ENCODE measurements at regions not wholly inside any gene's neighbourhood (a gene's known extent, or its start where the extent isn't known, plus 50 kb on each side); places are given as distances from the start of the nearest gene placed in this dataset.
A peak's percentile ranks its signal among the peaks of the same experiment; 100 is the strongest.
"Not testable (repeated sequence)": the region's sequence is repeated elsewhere in the genome, so short reads cannot be mapped to it uniquely, and the experiment has no call there.

DNA sequence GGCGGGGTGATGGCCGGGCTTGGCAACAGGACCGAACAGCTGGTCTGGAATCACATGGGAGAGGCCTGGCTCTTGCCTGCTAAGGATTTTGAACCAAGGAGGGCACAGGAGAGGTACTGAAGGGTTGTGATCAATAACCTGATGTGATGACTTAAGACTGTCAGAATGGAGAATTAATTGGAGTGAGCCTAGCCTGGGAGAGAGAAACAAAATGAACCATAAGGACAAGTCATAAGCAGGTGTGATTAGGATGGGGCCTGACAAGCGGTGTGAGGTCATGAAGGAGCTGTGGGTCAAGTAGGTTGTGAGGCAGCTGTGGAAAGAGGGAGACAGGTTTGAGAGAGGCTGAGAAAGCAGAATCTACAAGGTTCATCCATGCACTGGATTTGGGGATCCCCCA, 104.6 kb downstream of the MED10 start:
- DNase-seq (ENCODE audit: low spot score) = no peak

DNA sequence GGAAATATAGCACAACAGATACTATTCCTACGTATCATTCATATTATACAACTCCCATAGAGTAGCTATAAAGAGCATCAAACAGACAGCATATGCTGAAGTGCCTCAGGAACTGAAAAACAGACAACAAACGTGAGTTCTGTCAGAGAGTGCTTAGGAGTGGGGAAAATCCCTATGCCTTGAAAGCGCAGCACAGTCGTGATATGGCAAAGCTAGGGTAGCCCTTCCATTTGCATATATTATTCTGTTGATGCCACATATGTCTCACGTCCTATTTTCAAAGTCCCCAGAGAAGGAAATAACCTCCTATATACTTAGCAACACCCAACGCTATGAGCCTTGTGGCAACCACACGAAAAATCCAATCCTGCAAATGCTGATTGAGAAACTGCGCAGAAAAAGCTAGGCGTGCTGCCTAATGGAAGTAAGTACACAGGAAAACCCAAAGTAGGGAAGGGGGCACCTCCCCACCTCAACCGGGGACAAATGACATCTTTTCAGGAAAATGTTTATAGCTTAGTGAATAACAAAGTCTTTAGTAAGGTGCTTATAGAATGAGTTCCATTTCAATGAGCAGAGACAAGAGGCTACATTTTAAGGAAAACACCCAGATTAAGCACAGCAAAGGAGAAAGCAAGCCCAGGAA, 105.1 kb downstream of the MED10 start:
- no peak for DNase-seq (ENCODE audit: low spot score)

DNA sequence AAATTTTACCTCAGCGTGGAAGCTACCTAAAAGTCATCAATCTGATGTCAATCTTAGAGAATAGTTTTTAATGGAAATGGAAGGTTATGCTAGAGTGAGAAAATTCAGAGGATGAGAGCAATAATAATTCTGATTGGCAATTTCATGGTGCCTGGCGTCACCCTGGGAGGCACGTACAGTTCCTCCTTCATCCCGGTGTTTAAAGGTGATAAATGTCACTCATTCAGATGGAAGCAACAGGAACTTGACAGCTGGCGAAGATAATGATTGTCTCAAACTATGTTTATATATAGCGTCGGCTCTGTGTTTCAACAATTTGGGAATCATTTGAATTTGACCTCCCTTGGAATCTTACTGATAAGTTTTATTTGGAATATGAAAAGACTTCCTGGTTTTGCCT, 108.4 kb downstream of the MED10 start:
- DNase-seq (ENCODE audit: low spot score) = no peak

DNA sequence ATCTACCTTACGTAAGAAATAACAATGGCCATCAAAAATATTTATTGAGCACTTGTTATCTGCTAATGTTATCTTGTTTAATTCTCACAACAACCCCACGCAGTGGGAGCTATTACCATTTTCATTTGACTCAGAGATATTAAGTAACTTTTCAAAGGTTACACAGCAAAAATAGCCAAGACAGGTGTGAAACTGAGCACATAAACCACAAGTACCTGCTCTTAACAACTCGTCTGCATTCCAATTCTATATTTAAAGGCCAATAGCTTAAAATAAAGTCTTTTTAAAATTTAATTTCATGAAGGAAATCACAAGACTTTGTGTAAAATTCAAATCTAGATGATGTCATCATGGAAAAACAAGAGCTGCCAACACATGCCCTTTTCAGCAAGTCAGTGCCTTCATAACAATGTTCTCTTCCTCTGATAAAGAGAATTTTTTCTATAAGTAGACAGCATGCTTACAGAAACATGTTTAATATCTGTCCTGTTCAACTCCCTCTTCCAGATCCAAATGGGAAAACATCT, 111.6 kb downstream of the MED10 start:
- no peak for DNase-seq (ENCODE audit: low spot score)

DNA sequence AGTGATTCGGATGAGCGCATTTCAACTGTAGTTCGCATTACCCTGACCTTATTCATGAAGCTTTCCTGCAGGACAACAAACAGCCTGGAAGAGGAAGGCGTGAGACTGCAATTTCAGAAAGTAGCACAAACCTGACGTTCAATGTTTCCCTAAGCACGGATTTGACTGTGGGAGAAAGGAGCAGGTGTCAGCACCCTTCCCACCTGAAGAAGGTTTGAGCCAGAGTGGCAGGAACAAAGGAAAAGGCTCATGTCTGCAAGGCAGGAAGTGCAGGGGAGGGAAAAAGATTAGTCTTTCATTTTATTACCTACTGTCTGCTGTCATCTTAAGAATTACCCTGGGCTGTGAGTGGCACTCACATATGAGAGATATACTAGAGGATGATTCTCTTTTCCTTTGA, 114.0 kb downstream of the MED10 start:
- DNase-seq (ENCODE audit: low spot score) = no peak

DNA sequence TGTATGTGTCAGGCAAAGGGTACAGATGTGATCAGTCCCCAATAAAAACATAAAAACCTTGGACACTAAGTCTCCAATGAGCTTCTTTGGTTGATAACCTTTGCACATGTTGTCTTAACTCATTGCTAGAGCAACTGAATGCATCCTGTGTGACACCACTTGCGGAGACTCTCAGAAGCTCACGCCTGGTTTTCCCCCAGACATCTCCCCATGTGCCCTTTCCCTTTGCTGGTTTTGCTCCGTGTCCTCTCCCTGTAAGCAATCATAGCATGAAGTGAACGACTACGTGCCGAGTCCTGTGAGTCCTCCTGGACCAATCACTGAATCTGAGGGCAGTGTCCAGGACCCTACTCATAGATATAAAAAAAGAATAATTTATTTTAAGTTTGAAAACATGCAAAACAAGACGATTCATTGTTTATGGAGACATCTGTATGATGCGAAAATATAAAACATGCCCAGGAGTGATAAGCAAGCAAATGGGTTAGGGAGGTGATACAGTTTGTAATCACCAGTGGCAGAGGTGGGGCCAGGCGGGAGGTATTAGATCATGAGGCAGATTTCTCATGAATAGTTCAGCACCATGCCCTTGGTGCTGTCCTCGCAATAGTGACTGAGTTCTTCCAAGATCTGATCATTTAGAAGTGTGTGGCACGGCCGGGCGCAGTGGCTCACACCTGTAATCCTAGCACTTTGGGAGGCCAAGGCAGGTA, 115.5 kb downstream of the MED10 start:
- no peak for DNase-seq (ENCODE audit: low spot score)

DNA sequence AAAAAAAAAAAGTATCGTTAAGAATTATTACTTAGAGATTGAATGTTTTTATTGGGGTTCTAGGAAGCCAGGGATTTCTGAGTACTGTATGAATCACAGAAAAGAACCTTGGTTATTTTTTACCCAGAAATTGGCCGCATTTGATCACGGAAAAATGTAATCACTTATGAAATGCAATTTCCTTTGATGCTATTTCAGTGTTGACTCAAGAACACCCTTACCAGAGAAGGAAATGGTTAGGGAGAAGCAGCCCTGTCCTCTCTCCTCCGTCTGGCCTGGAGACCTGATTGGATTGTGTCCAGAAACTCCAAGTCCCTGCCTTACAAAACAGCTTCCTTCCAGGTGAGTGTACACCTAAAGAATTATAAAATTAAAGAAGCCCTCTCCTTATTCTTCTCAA, 116.7 kb downstream of the MED10 start:
- DNase-seq (ENCODE audit: low spot score) = no peak

DNA sequence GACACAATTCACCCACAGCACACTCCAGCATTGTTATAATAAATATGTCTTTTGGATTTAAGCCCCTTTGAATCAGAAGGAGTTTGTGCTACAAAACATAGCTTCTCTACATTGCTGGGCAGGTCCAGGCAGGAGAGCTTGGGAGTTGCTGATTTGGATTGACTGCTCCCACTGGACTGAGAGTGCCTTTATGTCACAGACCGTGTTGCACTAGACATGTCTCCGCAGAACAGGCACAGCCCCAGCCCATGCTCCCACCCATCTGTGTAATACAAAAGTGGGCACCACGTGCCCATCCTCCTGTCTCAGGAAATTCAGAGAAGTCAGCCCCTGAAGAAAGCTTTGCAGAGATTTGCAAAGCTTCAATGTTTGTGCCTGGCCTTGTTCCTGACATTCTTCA, 117.1 kb downstream of the MED10 start:
- DNase-seq (ENCODE audit: low spot score) = peak; percentile 22

DNA sequence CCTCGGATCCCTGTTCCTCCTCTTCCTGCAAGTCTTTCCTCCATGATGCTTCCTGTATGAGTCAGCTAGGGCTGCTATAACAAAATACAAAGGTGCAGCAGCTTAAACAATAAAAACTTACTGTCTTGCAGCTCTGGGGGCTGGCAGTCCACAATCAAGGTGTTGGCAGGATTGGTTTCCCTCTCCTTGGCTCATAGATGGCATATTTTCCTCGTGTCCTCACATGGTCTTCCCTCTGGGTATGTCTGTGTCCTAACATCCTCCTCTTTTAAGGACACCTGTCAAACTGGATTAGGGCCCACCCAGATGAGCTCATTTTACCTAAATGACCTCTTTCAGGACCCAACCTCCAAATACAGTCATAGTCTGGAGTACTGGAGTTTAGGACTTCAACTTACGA, 117.5 kb downstream of the MED10 start:
- no peak for DNase-seq (ENCODE audit: low spot score)

DNA sequence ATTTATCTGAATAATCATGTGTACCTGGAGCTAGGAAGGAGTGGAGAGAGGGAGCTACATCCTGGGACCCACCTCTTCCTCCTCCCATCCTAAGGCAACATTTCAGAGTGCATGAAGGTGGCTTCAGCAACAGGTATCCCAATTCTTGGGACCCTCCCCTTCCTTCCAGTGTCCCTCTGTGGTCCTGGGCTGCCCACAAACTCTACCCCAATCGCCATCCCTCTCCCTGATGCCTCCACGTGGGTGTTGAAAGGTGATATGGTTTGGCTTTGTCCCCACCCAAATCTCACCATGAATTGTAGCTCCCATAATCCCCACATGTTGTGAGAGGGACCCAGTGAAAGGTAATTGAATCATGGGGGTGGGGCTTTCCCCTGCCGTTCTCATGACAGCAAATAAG, 121.4 kb downstream of the MED10 start:
- no peak for DNase-seq (ENCODE audit: low spot score)

DNA sequence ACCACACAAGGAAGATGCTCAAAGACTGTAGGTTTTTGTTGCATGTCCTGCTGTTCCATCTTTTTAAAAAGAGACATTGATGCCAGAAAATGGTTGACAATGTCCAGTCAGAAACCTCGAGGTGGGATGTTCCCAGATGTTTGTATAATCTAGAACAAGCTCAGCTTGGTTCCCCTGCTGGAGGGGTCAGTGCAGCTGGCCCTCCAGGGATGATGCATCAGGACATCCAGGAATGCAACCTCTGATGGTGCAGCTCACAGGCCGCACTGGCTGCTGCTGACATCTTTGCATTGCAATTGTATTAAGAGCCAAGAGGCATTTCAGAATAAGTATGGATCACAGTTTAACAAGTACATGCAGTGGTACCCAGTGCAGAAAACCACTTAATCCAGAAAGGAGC, 122.4 kb downstream of the MED10 start:
- DNase-seq (ENCODE audit: low spot score) = no peak

DNA sequence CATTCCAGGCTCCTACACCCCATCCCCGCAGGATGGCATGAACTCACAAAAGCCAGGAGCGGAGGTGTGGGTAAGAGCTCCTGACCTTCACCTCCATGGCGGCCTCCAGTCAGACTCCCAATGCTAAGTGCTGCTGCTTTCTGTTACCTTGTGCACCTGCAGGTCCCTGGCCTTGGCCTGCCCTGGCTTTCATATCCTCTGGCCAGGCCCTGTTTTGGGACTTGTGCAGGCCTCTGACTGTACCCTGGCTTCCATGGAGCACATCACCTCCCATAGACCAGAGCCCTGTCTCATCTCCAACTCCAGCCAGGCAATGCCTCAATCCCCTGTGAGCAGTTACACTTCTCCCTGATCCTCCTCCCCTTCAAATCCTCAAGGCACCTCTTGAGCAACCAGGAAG, 124.5 kb downstream of the MED10 start:
- DNase-seq (ENCODE audit: low spot score) = no peak

DNA sequence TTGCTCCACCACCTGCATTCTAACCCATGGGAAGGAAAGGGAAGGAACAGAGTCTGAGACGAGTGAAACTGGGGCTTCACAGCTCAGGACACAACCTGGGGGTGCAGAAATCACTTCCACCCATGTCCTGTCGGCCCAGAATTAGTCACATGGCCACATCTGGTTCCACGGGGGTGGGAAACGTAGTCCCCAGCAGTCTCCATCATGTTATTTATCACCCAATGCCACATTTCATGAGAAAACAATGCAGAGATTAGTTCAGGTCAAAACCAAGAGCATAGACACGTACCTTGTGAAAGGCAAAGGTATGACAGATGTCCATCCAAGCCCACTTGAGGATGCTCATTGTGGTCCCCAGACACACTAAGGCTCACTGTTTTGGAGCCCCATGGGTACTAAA, 125.1 kb downstream of the MED10 start:
- DNase-seq (ENCODE audit: low spot score) = no peak

DNA sequence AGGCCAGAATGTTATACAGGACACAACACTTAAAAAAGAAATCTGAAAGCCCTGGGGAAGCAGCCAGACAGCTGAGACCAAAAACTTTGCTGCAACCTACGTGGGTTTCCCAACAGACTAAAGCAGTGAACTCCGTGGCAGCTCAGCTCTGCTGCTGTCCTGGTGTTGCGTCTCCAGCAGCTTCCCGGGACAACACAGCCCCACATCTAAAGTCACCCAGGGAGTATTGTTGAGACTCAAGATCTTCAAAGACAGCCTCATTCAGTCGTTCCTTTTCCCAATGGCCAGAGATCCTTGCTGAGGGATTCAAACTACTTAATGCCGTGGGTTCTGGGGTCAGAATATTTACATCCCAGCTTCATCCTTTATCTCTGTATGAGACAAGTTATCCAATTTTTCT, 125.8 kb downstream of the MED10 start:
- no peak for DNase-seq (ENCODE audit: low spot score)

DNA sequence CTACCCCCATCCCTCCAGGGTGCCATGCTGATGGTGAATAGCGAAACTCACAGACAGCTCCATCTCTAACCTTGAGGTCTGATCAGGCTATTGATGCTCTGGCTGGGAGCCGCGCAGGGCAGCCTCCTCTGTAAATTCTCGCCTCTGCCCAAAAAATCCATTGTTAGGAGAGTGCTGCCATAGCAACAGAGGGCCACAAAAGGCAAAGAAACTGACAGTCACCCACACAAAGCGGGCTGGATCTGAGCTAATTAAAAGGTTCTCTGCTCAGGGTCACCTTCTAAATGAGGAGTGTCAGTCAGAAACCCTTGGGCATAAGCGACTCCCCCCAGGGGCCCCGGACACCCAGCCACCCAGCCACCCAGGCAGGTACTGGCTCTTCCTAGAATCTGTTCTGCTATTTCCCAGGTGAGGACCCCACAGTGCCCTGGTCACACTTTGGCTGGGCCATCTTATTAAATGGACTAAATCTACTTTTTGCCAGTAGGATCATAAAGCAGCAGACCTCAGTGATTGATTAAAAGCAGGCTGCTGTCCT, 126.7 kb downstream of the MED10 start:
- DNase-seq (ENCODE audit: low spot score) = no peak

DNA sequence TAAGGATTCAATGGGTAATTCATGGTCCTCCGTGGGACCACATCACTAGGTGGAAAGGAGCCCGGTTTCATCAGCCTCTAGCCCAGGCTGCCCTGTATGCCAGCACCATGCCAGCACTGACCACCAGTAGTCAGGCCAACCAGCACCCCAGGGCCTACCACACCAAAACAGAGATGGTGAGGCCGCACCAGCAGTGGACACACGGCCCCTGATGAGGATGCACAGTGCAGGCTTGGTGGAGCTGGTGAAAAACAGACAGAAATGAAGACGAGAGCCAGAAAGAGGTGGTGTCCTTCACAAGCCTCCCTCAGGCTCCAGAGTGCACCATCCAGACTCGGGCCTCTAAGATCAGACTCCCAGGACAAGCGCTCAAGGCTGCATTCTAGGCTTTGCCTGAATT, 128.2 kb downstream of the MED10 start:
- DNase-seq (ENCODE audit: low spot score) = no peak

DNA sequence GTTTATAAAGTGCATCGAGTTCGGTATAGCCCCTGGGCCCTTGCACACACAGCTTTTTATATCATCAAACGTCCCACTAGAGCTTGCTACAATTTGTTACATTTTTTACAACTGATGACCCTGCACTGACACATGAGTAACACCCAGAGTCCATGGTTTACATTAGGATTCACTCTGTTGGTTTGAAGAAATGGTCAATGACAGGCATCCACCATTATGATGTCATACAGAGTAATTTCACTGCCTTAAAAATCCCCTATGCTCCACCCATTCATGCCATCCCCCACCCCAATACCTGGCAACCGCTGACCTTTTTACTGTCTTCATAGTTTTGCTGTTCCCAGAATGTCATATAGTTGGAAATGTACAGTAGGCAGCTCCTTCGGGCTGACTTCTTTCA, 130.2 kb downstream of the MED10 start:
- DNase-seq (ENCODE audit: low spot score) = no peak

DNA sequence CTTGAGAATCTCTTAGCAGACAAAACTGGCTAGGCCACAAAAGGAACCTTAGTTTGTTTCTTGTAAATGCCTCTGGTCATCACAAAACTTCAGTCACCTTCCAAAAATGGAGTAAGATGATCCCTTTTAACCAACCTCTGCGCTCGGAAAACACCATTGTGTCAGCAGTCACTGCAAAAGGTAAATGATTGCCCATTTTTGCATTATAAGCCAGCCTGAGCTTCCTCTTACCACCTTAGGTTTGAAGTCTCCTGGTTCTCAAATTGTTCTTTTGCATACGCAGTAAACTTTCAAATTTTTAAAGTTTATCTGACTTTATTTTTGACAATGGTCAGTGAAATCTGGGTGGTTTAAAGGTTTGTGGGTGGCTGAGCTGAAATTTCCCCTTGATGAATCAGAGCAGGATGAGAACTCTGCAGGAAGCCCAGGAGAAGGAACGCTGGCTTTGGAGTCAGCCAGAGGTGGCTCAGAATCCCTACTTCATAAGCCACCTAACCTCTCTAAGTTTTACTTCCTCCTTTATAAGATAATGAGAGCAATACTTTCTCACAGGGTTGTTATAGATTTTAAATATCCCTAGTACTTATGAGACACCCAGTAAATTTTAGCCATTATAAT, 131.4 kb downstream of the MED10 start:
- no peak for DNase-seq (ENCODE audit: low spot score)

DNA sequence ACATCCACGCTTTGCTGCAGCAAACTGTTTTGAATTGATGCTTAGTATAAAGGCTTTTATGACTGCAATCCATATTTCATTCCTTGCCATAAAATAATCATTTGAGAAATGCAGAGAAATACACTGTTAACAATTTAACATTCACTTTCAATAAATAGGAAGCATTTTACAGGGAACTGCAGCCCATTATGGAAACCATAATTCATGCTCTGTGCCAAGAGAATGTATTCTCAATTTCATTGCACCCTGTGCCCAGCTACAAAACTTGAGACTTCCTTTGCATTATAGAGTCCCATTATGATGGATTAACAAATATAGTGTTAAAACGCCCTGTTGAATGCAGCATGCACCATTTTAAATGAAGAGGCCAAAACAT, 134.0 kb downstream of the MED10 start:
- no peak for DNase-seq (ENCODE audit: low spot score)

DNA sequence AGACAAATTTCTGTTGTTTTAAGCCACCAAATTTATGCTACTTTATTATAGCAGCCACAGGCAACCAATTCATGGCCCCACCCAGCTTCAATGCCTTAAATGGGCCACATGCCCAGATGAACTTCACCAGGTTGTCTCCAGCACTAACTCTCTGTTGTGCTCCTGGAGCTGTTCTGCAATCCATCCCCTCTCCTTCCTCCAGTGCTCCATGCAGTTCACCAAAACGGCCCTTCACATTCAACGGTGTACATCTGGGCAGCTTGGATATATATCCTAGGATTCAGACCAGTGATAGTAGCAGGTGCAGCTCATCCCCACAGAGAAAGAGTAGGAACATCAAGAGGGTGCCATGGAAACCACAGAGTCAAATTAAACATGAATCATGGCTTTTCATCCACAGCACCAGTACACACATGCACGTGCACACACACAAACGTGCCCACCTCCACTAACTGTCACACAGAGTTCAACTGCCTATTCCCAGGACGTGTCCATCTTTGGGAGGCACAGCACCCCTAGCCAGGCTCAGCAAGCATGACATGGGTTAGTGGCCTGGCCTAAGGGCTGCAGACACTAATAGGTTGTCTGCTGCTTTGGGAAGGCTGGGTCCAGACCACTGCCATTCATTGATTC, 134.5 kb downstream of the MED10 start:
- no peak for DNase-seq (ENCODE audit: low spot score)

DNA sequence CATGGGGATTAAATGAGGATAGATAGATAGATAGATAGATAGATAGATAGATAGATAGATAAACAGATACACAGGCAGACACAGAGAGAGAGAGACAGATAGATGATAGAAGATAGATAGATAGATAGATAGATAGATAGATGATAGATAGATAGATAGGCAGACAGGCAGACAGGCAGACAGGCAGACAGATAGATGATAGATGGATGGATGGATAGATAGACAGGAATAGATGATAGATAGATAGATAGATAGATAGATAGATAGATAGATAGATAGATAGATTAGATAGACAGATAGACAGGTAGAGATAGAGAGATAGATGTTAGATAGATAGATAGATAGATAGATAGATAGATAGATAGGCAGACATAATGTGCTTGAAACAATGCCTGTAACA, 137.3 kb downstream of the MED10 start:
- not testable (repeated sequence) for DNase-seq (ENCODE audit: low spot score)

DNA sequence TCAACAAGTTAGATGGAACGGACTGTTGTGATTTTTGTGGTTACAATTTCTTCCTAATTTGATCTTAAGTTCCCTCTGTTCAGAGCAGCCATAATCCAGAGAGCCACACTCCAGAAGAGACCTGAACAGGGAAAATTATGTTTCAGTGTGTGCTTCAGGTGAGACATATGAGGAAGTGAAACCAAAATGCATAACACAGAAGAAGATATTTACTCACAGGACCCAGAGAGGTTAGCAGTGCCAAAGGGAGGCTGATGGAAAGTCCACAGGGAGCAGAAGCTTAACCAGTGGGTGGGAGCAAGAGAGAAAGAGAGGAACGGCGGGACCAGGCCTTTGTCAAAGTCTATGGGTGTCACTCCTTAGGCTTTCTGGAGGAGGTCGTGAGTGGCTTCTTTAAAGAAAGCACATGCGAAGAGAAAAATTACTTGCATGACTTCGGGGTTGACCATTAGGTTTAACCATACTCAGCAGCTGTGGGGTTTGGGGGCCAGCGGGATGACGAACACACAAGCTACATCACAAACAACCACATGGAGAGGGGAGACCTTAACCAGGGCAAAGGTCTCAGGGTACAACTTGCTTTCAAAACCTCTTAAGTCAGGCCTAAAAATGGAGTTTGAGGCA, 141.4 kb downstream of the MED10 start:
- no peak for DNase-seq (ENCODE audit: low spot score)
